ENCODE measurements at regions not wholly inside any gene's neighbourhood (a gene's known extent, or its start where the extent isn't known, plus 50 kb on each side); places are given as distances from the start of the nearest gene placed in this dataset.

- no peaks in the 10 kb centered on the region for H3K79me2 ChIP-seq (ENCODE audit: insufficient read depth, low read length)
- H3K9me3 ChIP-seq (ENCODE audit: insufficient read depth, low read length): no peaks in the 10 kb centered on the region
- no peak overlapping the region for H3K9ac ChIP-seq (ENCODE audit: low read length)
- no peaks in the 10 kb centered on the region for H4K20me1 ChIP-seq (ENCODE audit: low read depth, low read length)
- H2AFZ ChIP-seq (ENCODE audit: low read depth, low read length, severe bottlenecking): no peak overlapping the region
- H3K27me3 ChIP-seq (ENCODE audit: low read length): no peaks in the 10 kb centered on the region
- no peaks in the 10 kb centered on the region for H3K36me3 ChIP-seq (ENCODE audit: low read length)
- H3K27ac ChIP-seq (ENCODE audit: low read depth, low read length): no peak overlapping the region
- no peak overlapping the region for H3K4me3 ChIP-seq (ENCODE audit: insufficient read depth, low read length, poor library complexity, severe bottlenecking)
- H3K9me2 ChIP-seq (replicated peaks; ENCODE audit: insufficient read depth, low read length): no peaks in the 10 kb centered on the region
- no peak overlapping the region for H3K4me2 ChIP-seq (ENCODE audit: low read depth, low read length, poor library complexity, severe bottlenecking)
- H3F3A ChIP-seq (ENCODE audit: insufficient read depth): no peaks in the 10 kb centered on the region
- no peak for TF ChIP-seq EZH2phosphoT487 (conservative IDR thresholded peaks at IDR 0.05; ENCODE audit: low read length)
- TF ChIP-seq, protein P1, sequence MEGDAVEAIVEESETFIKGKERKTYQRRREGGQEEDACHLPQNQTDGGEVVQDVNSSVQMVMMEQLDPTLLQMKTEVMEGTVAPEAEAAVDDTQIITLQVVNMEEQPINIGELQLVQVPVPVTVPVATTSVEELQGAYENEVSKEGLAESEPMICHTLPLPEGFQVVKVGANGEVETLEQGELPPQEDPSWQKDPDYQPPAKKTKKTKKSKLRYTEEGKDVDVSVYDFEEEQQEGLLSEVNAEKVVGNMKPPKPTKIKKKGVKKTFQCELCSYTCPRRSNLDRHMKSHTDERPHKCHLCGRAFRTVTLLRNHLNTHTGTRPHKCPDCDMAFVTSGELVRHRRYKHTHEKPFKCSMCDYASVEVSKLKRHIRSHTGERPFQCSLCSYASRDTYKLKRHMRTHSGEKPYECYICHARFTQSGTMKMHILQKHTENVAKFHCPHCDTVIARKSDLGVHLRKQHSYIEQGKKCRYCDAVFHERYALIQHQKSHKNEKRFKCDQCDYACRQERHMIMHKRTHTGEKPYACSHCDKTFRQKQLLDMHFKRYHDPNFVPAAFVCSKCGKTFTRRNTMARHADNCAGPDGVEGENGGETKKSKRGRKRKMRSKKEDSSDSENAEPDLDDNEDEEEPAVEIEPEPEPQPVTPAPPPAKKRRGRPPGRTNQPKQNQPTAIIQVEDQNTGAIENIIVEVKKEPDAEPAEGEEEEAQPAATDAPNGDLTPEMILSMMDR (IDR thresholded peaks at IDR 0.05; ENCODE audit: insufficient read depth, low read length, poor library complexity, severe bottlenecking): no peak
Measured at GRCh38 chr11:131043251-131043650, 127.0 kb upstream of the SNX19 start.

- no peaks in the 10 kb centered on the region for H3K9me3 ChIP-seq (ENCODE audit: insufficient read depth, low read length)
- H3K27ac ChIP-seq (ENCODE audit: low read depth, low read length): no peak overlapping the region
- no peaks in the 10 kb centered on the region for H3K9me2 ChIP-seq (replicated peaks; ENCODE audit: insufficient read depth, low read length)
- H4K20me1 ChIP-seq (ENCODE audit: low read depth, low read length): no peaks in the 10 kb centered on the region
- H3F3A ChIP-seq (ENCODE audit: insufficient read depth): no peaks in the 10 kb centered on the region
- H3K79me2 ChIP-seq (ENCODE audit: insufficient read depth, low read length): no peaks in the 10 kb centered on the region
- H3K4me2 ChIP-seq (ENCODE audit: low read depth, low read length, poor library complexity, severe bottlenecking): no peak overlapping the region
- H2AFZ ChIP-seq (ENCODE audit: low read depth, low read length, severe bottlenecking): no peak overlapping the region
- H3K9ac ChIP-seq (ENCODE audit: low read length): no peak overlapping the region
- no peaks in the 10 kb centered on the region for H3K36me3 ChIP-seq (ENCODE audit: low read length)
- H3K27me3 ChIP-seq (ENCODE audit: low read length): no peaks in the 10 kb centered on the region
- H3K4me3 ChIP-seq (ENCODE audit: insufficient read depth, low read length, poor library complexity, severe bottlenecking): no peak overlapping the region
- no peak for TF ChIP-seq EZH2phosphoT487 (conservative IDR thresholded peaks at IDR 0.05; ENCODE audit: low read length)
- TF ChIP-seq, protein P1 (IDR thresholded peaks at IDR 0.05; ENCODE audit: insufficient read depth, low read length, poor library complexity, severe bottlenecking): no peak
Measured at GRCh38 chr11:131044851-131045250, 128.6 kb upstream of the SNX19 start.

DNA sequence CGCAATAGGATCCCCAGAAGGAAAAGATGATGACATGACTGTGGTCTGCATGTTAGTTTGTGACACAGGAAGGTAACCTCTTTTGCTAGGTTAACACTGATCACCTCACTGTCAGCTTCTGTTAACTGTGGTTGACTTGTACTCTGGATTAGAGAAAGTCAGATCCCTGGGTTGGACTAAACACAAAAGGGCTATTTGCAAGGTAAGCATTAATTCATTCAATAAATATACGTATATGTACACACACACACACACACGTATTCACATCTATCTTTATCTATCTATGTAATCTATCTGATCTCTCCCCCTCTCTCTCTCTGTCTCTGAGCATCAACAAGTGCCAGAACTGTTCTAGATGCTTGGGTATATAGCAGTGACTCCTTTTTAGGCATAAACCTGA, 136.1 kb upstream of the SNX19 start:
- H3K9me2 ChIP-seq (replicated peaks; ENCODE audit: insufficient read depth, low read length): no peaks in the 10 kb centered on the region
- H3K4me2 ChIP-seq (ENCODE audit: low read depth, low read length, poor library complexity, severe bottlenecking): no peak overlapping the region
- H3K4me3 ChIP-seq (ENCODE audit: insufficient read depth, low read length, poor library complexity, severe bottlenecking): no peak overlapping the region
- no peak overlapping the region for H3K9ac ChIP-seq (ENCODE audit: low read length)
- no peak overlapping the region for H2AFZ ChIP-seq (ENCODE audit: low read depth, low read length, severe bottlenecking)
- no peak overlapping the region for H3K27ac ChIP-seq (ENCODE audit: low read depth, low read length)
- H4K20me1 ChIP-seq (ENCODE audit: low read depth, low read length): no peaks in the 10 kb centered on the region
- no peaks in the 10 kb centered on the region for H3K9me3 ChIP-seq (ENCODE audit: insufficient read depth, low read length)
- TF ChIP-seq, protein P1 (IDR thresholded peaks at IDR 0.05; ENCODE audit: insufficient read depth, low read length, poor library complexity, severe bottlenecking): no peak
- TF ChIP-seq EZH2phosphoT487 (conservative IDR thresholded peaks at IDR 0.05; ENCODE audit: low read length): no peak
- H3F3A ChIP-seq (ENCODE audit: insufficient read depth): no peaks in the 10 kb centered on the region
- H3K79me2 ChIP-seq (ENCODE audit: insufficient read depth, low read length): no peaks in the 10 kb centered on the region
- no peaks in the 10 kb centered on the region for H3K27me3 ChIP-seq (ENCODE audit: low read length)
- H3K36me3 ChIP-seq (ENCODE audit: low read length): no peaks in the 10 kb centered on the region

Data from SU-DHL-6 (cell line).